ENCODE measurements at regions not wholly inside any gene's neighbourhood (a gene's known extent, or its start where the extent isn't known, plus 50 kb on each side); places are given as distances from the start of the nearest gene placed in this dataset.

- no peak for TF ChIP-seq CTCF (IDR thresholded peaks at IDR 0.05; ENCODE audit: low read depth, low read length, missing control alignments)
- in situ Hi-C loops (cut with HindIII; ENCODE audit: low sequenced_read_pairs): no loop called here
- no peak for DNase-seq (ENCODE audit: low read depth)
- no peak overlapping the region for H3K4me3 ChIP-seq (ENCODE audit: low read depth, low read length)
Measured at GRCh38 chr12:3364661-3365462, 126.1 kb upstream of the PRMT8 start.

- DNase-seq (ENCODE audit: low read depth): no peak
- in situ Hi-C loops (cut with HindIII; ENCODE audit: low sequenced_read_pairs): no loop called here
- no peak for TF ChIP-seq CTCF (IDR thresholded peaks at IDR 0.05; ENCODE audit: low read depth, low read length, missing control alignments)
- H3K4me3 ChIP-seq (ENCODE audit: low read depth, low read length): no peak overlapping the region
Measured at GRCh38 chr12:3365463-3366411, 125.3 kb upstream of the PRMT8 start.

- in situ Hi-C loops (cut with HindIII; ENCODE audit: low sequenced_read_pairs): no loop called here
Measured at GRCh38 chr12:3366451-3367110, 124.4 kb upstream of the PRMT8 start.

GRCh38 chr12:3367750-3368444, 123.1 kb upstream of the PRMT8 start:
- in situ Hi-C loops (cut with HindIII; ENCODE audit: low sequenced_read_pairs): no loop called here
- no peak overlapping the region for H3K4me3 ChIP-seq (ENCODE audit: low read depth, low read length)
- no peak for TF ChIP-seq CTCF (IDR thresholded peaks at IDR 0.05; ENCODE audit: low read depth, low read length, missing control alignments)
- no peak for DNase-seq (ENCODE audit: low read depth)

More at GRCh38 chr12:3366451-3367110, 124.4 kb upstream of the PRMT8 start:
- no peak for TF ChIP-seq CTCF (IDR thresholded peaks at IDR 0.05; ENCODE audit: low read depth, low read length, missing control alignments)
- H3K4me3 ChIP-seq (ENCODE audit: low read depth, low read length): no peak overlapping the region
- DNase-seq (ENCODE audit: low read depth): no peak

- in situ Hi-C loops (cut with HindIII; ENCODE audit: low sequenced_read_pairs): no loop called here
- TF ChIP-seq CTCF (IDR thresholded peaks at IDR 0.05; ENCODE audit: low read depth, low read length, missing control alignments): no peak
- DNase-seq (ENCODE audit: low read depth): no peak
- H3K4me3 ChIP-seq (ENCODE audit: low read depth, low read length): no peak overlapping the region
Measured at GRCh38 chr12:3371018-3371417, 120.0 kb upstream of the PRMT8 start.

- no peak overlapping the region for H3K4me3 ChIP-seq (ENCODE audit: low read depth, low read length)
- in situ Hi-C loops (cut with HindIII; ENCODE audit: low sequenced_read_pairs): no loop called here
- no peak for TF ChIP-seq CTCF (IDR thresholded peaks at IDR 0.05; ENCODE audit: low read depth, low read length, missing control alignments)
- no peak for DNase-seq (ENCODE audit: low read depth)
Measured at GRCh38 chr12:3375326-3375725, 115.7 kb upstream of the PRMT8 start.

Data from astrocyte of the cerebellum (primary cell).